ENCODE measurements at regions not wholly inside any gene's neighbourhood (a gene's known extent, or its start where the extent isn't known, plus 50 kb on each side); places are given as distances from the start of the nearest gene placed in this dataset.

DNA sequence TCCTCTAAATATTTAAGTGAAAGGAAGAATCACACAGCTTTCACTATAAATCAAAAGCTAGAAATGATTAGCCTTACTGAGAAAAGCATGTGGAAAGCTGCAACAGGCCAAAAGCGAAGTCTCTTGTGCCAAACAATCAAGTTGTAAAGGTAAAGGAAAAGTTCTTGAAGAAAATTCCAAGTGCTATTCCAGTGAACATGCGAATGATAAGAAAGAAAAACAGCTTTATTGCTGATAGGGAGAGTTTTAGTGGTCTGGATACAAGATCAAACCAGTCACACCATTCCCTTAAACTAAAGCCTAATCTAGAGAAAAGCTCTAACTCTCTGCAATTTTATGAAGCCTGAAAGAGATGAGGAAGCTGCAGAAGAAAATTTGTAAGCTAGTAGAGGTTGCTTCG lies 190.9 kb downstream of the BTG1 start:
- no peak for DNase-seq (ENCODE audit: low read depth)
- no peak overlapping the region for H3K4me3 ChIP-seq (ENCODE audit: low read depth, low read length)
- TF ChIP-seq, protein P1, sequence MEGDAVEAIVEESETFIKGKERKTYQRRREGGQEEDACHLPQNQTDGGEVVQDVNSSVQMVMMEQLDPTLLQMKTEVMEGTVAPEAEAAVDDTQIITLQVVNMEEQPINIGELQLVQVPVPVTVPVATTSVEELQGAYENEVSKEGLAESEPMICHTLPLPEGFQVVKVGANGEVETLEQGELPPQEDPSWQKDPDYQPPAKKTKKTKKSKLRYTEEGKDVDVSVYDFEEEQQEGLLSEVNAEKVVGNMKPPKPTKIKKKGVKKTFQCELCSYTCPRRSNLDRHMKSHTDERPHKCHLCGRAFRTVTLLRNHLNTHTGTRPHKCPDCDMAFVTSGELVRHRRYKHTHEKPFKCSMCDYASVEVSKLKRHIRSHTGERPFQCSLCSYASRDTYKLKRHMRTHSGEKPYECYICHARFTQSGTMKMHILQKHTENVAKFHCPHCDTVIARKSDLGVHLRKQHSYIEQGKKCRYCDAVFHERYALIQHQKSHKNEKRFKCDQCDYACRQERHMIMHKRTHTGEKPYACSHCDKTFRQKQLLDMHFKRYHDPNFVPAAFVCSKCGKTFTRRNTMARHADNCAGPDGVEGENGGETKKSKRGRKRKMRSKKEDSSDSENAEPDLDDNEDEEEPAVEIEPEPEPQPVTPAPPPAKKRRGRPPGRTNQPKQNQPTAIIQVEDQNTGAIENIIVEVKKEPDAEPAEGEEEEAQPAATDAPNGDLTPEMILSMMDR (IDR thresholded peaks at IDR 0.05; ENCODE audit: insufficient read depth, low read depth, low read length, missing control alignments) = no peak

DNA sequence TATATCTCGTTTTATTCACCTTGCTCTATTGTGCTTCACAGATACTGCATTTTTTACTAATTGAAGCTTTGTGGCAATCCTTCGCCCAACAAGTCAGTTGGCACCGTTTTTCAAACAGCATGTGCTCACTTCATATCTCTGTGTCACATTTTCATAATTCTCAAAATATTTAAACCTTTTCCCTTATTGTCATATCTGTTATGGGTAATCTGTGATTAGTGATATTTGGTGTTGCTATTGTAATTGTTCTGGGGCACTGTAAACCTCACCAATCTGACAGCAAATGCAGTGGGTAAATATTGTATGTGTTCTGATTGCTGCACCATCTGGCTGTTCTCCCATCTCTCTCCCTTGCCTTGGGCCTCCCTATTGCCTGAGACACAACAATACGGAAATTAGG lies 191.3 kb downstream of the BTG1 start:
- H3K4me3 ChIP-seq (ENCODE audit: low read depth, low read length) = no peak overlapping the region
- TF ChIP-seq, protein P1 (IDR thresholded peaks at IDR 0.05; ENCODE audit: insufficient read depth, low read depth, low read length, missing control alignments) = no peak
- DNase-seq (ENCODE audit: low read depth) = no peak

GRCh38 chr12:91952916-91953315 lies 192.7 kb downstream of the BTG1 start:
- TF ChIP-seq, protein P1 (IDR thresholded peaks at IDR 0.05; ENCODE audit: insufficient read depth, low read depth, low read length, missing control alignments) = no peak
- H3K4me3 ChIP-seq (ENCODE audit: low read depth, low read length) = no peak overlapping the region
- DNase-seq (ENCODE audit: low read depth) = no peak

DNA sequence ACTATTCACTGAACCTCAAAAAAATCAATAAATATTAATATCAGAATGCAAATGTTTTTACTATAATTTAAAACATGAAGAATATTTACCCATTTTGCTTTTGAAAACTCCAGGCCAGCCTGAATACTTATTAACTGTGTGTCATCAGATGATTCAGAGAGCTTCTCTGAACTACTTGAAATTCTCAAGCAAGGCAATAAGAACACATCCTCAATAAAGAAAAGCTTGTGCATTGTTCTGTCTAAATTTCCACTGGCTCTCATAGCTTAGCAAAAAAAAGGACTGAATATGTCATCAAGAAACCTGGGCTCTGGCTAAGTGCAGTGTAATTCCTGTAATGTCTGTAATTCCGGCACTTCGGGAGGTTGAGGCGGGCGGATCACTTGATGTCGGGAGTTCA lies 194.1 kb downstream of the BTG1 start:
- H3K4me3 ChIP-seq (ENCODE audit: low read depth, low read length) = no peak overlapping the region
- DNase-seq (ENCODE audit: low read depth) = no peak
- TF ChIP-seq, protein P1 (IDR thresholded peaks at IDR 0.05; ENCODE audit: insufficient read depth, low read depth, low read length, missing control alignments) = no peak

DNA sequence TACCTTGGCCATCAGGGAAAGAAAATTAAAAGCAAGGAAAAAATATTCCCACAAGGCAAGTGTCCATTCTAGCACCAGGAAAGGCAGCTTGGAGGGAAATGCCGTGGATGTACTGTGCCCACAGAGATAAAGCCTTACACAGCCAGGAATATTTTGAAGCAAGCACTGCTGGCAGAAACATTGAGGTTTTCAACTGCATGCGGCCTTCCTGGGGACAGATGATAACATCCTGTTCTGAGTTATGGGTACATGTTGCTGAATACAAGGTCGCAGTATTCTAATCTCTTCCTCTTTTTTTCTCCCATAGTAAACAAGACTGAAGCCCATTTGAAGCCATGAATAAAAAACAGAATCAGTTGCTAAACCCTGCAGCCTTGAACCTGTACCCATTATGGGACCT lies 197.1 kb downstream of the BTG1 start:
- peak; percentile 3 for DNase-seq (ENCODE audit: low read depth)
- TF ChIP-seq, protein P1 (IDR thresholded peaks at IDR 0.05; ENCODE audit: insufficient read depth, low read depth, low read length, missing control alignments) = no peak
- H3K4me3 ChIP-seq (ENCODE audit: low read depth, low read length) = no peak overlapping the region

GRCh38 chr12:91947459-91947858 lies 198.2 kb downstream of the BTG1 start:
- DNase-seq (ENCODE audit: low read depth) = peak; percentile 40
- TF ChIP-seq, protein P1 (IDR thresholded peaks at IDR 0.05; ENCODE audit: insufficient read depth, low read depth, low read length, missing control alignments) = no peak

DNA sequence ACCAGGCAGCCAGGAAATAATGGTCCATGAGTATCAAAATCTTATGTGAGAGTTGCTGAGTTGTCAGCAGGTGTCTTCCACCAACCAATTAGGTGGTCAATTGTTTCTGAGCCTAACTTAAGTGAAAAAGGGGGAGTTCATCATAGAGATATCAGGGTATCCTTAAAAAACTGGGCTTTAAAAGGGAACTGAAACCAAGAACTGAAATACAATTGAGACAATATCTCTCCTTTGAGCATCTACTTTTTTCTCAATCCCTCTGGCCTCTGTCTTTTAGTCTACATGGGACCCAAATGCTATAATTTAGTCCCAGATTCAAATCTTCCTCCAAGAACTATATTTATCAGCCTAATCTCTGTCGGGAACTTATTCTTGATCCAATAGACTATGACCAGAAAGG lies 201.0 kb downstream of the BTG1 start:
- no peak overlapping the region for H3K4me3 ChIP-seq (ENCODE audit: low read depth, low read length)
- no peak for DNase-seq (ENCODE audit: low read depth)
- TF ChIP-seq, protein P1 (IDR thresholded peaks at IDR 0.05; ENCODE audit: insufficient read depth, low read depth, low read length, missing control alignments) = no peak

More at GRCh38 chr12:91947459-91947858, 198.2 kb downstream of the BTG1 start:
- no peak overlapping the region for H3K4me3 ChIP-seq (ENCODE audit: low read depth, low read length)
